GM21390 (cell line): ENCODE measurements at regions not wholly inside any gene's neighbourhood (a gene's known extent, or its start where the extent isn't known, plus 50 kb on each side); places are given as distances from the start of the nearest gene placed in this dataset.
"Not testable (repeated sequence)": the region's sequence is repeated elsewhere in the genome, so short reads cannot be mapped to it uniquely, and the experiment has no call there.

ENCODE experiments used
- ATAC-seq: cut with Tn5 transposase; IDR thresholded peaks from one replicate; pipeline ENCODE4 v1.9.1; 2021; ENCODE audit not compliant: unreplicated experiment

DNA sequence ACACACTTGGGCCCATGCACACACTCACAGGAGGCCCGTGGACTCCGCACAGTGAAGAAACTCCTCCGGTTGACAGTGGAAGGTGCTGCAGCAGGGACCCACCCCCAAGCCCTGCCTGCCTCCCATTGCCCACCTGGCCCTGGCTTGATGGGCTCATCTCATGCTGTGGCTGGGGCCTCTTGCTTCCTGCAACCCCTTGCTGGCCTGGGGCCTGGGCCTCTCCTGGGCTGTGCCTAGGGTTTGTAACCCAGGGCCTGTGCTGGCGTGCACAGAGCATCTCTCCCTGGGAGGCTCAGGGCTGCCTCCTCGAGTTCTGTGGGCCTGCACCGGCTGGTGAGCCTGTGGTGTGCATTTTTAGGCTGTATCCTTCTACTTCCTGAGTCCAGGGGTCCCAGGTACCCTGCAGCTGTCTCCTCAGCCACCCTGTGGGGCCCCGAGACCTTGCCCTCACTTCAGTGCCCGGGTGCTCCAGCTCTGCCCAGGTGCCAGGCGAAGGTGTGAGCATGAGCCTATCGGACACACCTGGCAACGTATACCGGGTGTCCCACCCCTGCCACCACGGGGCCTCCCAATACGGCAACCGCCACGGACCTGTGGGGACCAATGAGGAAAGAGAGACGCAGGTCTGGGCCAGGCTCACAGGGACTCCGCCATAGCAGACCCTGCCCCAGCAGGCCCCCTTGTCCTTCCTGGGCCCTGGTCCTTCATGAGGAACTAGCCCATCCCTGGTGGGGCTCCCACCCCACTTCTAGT is 158.3 kb upstream of the POTEB2 start:
- not testable (repeated sequence) for ATAC-seq

DNA sequence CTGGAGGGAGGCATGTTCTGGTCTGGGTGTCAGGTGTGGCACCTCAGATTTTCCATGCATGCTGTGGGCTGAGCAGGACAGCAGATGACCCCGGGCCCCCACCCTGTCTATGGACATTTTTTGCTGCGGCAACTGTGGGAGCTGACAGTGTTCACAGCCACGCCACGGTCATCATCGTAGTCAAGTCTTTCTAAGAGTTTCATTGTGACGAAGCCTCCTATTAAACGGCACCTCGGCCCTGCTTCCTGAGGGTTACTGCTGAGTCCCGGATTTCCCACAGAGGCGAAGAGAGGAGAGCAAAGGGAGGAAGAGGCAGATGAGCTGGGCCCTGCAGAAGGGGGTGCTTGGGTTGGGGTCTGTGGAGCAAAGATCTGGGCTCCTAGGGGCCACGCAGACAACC is 152.1 kb upstream of the POTEB2 start:
- ATAC-seq, result not testable (repeated sequence)

DNA sequence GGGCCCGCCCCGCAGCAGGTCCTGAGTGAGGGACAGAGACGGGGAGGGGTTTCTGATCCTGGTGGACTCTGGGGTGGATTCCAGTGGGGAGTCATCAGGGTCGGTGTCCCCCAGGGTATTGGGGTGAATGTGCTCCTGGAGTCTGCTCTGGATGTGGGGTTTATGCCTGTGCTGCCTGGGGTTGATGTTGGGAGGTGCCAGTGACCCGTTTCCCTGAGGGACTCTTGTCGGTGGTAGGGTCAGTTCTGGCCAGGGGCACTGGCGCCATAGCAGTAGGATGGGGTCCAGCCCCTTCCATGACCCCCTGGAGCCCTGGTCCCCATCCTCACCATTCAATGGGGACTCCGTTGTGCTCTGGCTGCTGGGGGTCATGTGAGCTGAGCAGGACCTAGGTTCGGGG is 151.2 kb upstream of the POTEB2 start:
- ATAC-seq, result not testable (repeated sequence)

DNA sequence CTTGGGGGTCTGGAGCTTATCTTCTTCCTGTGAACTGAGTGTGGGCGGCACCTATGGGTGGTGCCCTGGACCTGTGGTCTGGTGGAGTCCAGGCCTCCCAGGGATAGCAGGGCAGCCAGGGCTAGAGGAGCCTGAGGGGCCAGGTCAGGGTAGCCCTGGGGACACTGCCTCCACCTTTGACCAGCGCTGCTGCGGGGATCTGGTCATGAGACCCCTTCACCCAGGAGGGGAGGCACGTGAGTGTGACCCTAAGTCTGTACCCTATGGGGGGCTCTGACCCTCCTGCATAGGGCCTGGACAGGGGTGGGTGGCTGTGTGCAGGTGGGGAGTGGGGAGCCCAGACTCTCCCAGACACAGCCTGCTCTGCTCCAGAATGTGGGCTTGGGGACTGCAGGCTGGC is 150.5 kb upstream of the POTEB2 start:
- not testable (repeated sequence) for ATAC-seq

DNA sequence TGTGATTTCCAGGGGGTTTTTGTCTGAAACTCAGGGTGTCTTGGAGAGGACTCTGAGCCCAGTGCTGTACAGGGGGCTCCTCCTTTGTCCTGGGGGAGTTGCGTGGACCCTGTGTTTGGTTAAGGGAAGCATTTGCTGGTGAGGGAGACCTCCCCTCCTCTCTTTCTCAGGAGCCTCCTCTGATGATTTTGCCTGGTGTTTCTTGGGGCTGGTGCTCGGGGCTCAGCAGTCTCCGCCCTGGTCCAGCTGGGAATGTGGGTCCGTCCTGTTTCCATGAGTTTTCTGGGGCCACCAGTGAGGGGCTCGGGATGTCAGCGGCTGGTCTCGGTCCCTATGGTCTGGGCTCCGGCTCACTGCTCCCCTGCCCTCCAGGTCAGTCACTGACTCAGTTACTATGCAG is 149.1 kb upstream of the POTEB2 start:
- ATAC-seq, result not testable (repeated sequence)

DNA sequence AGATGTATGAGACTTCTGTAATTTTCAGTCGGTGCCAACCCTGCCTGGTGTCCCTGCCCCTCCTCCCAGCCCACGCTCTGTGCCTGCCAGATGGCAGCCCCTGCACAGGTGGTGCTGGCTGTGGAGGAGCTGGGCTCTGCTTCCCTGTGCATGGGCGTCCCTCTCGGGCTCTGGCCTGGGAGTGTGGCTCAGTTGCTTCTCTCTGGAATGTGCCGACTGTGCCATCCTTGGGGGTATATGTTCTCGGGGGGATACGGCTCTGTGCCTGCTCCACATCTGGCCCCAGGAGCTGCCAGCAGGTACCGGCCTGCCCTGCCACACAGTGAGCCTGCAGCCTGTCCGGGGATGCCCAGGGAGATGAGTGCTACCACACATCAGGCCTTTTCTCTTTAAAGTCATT is 147.2 kb upstream of the POTEB2 start:
- ATAC-seq, result not testable (repeated sequence)

DNA sequence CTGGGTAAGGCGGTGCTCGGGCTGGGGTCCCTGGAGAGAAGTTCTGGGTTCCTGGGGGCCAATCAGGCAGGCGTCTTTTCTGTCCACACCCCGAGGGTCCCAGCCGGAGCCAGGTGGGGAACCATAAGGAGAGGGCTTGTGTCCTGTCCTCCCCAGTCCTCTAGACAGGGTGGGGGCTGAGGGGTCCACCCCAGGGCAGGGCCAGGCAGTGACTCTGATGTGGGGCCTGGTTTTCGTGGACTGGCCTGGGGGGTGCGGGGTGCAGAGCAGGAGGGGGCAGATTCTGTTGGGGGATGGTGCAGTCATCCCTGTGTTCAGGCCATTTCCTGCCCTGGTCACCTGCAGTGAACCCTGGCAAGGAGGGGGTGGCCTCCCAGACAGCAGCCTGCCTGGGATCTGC is 143.5 kb upstream of the POTEB2 start:
- not testable (repeated sequence) for ATAC-seq

DNA sequence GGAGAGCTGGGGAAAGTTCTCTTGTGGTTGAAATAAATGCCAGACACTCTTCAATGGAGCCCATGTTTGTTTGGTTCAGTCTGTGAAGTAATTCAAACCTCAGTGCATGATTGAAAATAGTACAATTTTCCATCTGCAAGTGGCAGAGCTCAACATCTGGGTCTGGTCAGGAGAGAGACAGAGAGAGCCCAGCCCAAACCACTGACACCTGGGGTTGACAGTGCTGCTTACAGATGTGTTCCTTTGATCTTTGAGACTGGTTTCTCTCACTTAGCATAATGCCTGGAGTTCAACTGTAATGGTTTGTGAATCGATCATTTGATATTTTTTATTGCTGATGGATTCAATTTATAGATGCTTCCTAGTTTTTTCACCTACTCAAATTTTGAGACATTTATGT is 137.3 kb upstream of the POTEB2 start:
- ATAC-seq, result not testable (repeated sequence)

DNA sequence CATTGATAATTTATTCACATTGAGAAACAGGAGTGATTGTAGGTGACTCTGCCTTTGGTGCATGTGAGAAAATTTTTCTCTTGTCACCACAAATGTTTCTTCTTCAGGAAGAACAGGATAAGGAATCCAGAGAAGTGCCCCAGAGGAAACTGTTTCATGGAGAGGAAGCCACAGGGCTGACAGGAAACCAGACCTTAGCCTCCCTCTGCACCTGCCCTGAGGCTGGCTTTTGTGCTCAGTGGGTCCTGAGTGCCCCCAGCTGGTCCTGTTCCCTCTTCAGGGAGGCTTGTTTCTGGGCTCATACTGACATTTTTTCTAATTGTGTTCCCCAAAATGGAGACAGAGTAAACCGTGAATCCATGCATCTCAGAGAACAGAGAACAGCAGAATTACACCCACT is 135.8 kb upstream of the POTEB2 start:
- not testable (repeated sequence) for ATAC-seq

DNA sequence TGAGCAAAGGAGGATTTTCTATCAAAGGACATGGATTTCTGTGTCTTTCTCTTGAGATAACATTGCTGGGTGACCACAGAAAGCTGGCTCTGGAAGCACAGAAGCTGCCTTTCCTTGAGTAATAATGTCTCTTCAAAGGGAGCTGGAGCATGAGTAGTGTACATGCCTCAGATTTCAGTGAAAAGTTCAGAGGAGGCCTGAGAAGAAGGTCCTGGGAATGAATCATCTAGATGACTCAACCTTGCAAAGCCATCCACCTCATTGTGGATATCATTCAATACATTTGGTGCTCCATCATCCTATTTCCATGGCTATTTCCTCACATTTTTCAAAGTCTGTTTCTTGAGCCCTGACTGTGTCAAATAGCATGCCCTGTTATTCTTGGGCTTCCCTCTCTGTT is 125.6 kb upstream of the POTEB2 start:
- not testable (repeated sequence) for ATAC-seq

DNA sequence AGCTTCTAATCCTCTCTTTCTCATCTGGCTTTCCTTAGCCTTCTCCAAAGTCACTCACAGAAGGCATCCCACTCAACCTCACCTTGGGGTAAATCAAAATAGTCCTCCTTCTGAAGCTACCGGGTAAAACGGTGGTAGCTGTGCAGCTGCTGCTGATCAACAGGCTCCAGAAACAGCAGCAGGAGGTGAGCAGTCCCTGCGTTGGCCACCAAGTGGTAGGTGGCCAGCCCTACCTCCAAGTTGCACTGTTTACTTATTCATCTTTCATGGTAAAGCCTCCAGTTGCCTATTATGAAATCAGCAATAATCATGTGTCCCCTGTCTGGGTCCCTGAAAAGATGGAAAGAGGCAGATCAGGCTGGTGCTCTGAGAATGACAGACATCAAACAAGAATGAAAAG is 125.1 kb upstream of the POTEB2 start:
- ATAC-seq, result not testable (repeated sequence)

DNA sequence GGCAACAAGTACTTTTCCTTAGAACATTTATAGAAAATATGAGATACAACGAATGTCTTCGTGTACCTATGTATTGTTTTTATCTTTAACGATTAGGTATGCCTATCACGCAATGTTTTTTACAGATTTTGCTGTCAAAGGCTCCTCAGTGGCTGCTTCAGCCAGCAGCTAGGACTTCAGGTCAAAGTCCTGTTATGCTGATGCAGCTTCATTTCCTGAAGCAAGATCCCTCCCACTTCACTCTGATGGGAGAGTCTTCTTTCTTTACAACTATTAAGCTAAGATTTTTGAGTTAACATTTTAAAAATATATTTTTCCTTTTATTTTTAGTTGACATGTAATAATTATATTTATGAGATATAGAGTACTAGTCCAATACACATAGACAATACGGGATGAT is 120.7 kb upstream of the POTEB2 start:
- ATAC-seq, result not testable (repeated sequence)

DNA sequence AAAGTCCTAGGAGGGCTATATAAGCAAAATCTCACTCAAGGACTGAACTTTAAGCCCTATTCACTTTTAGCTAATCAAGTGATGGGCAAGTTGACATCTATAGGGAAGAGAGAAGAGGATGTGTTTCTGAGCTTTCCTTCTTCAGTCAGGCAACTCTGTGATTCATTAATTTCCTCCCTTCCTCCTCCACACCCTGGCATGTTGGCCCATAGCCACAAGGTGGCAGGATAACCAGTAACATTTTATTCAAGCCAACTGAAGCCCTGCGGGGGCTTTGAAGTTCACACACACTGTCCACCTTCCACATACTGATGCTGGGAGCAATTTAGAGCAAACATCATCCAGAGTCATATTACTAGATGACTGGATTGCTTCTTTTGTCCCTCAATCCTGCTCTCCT is 111.9 kb upstream of the POTEB2 start:
- ATAC-seq, result peak; percentile 84

DNA sequence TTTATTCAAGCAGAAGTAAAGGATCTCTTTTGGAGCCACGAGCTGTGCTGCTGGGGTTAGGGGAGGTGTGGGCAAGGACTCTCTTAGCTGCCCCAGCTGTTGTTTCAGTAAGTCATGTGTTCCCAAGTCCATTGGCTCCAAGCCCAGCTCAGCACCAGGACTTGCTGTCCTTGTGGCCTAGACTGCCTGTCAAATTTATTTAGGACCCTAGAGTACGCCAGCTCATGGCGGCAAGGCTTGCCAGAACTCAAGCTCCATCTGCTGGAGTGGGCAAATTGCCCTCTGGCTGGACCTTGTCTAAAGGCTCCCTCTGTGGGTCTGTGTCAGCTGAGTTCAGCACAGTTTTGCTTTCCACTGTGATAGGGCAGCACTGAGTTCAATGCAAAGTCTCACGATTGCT is 106.6 kb upstream of the POTEB2 start:
- not testable (repeated sequence) for ATAC-seq

DNA sequence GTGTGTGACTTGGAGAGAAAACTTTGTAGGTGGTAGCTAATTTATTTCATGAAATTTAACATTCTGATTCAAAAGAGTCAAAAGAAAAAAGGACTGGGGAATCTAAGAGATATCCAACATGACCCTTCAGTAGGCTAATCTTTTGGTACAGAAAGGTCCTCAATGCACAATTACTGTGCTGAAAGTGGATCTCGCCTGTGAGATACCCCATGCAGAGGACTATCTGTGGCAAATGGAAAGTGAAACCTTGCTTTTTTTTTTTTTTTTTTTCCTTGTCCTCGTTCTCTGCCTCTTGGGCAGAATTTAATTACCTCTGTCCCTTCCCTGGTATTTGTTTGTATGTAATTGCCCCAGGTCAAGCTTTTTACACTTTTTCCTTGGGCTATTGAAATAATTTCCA is 93.2 kb upstream of the POTEB2 start:
- not testable (repeated sequence) for ATAC-seq

DNA sequence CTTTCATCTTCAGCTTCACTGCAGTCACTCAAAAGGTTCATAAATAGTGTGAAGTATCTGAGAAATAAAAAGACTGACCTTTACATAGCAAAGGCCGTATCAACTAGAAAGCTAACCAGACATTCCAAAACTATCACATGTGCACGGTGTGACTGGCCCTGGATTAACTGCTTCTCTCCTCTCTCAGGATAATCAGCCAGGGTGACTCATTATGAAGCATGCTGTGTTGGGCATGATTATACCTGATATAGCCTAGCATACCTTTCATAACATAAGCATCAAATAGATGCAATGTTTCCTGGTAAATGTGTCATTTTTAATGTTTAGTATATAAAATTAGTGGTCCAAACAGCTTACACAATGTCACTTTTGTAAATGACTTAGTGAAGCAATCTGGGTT is 63.2 kb upstream of the POTEB2 start:
- not testable (repeated sequence) for ATAC-seq
